H9 (cell line): ENCODE measurements at regions not wholly inside any gene's neighbourhood (a gene's known extent, or its start where the extent isn't known, plus 50 kb on each side); places are given as distances from the start of the nearest gene placed in this dataset.

ENCODE experiments used
- DNase-seq: peaks from one replicate; pipeline ENCODE4 v3.0.0-alpha.2; 2017
- H2AFZ ChIP-seq: one replicate; pipeline ENCODE4 v1.6.1; 2013; ENCODE audit warnings: mild to moderate bottlenecking, low read length, control low read depth, moderate library complexity
- H2AK5ac ChIP-seq: 2 replicates; pipeline ENCODE4 v1.6.1; 2013; ENCODE audit warnings: low read length, control low read depth, mixed read lengths; ENCODE audit not compliant: insufficient read length
- H2BK120ac ChIP-seq: one replicate; pipeline ENCODE4 v1.6.1; 2013; ENCODE audit warnings: low read depth, mild to moderate bottlenecking, low read length, control low read depth, inconsistent platforms; ENCODE audit not compliant: poor library complexity, severe bottlenecking
- H2BK12ac ChIP-seq: 2 replicates; pipeline ENCODE4 v1.6.1; 2013; ENCODE audit warnings: low read length, control low read depth, mixed read lengths, low read depth; ENCODE audit not compliant: insufficient read length
- H2BK15ac ChIP-seq: 2 replicates; pipeline ENCODE4 v1.6.1; 2013; ENCODE audit warnings: low read depth, low read length, control low read depth
- H2BK20ac ChIP-seq: one replicate; pipeline ENCODE4 v1.6.1; 2013; ENCODE audit warnings: low read depth, mild to moderate bottlenecking, low read length, control low read depth, inconsistent platforms; ENCODE audit not compliant: poor library complexity, severe bottlenecking
- H2BK5ac ChIP-seq: 2 replicates; pipeline ENCODE4 v1.6.1; 2013; ENCODE audit warnings: low read length, control low read depth, mixed read lengths; ENCODE audit not compliant: insufficient read length
- H3K14ac ChIP-seq: 2 replicates; pipeline ENCODE4 v1.6.1; 2013; ENCODE audit warnings: low read length, control low read depth; ENCODE audit not compliant: insufficient read depth
- H3K18ac ChIP-seq: 2 replicates; pipeline ENCODE4 v1.6.1; 2013; ENCODE audit warnings: low read depth, mild to moderate bottlenecking, mixed read lengths, low read length, control low read depth; ENCODE audit not compliant: insufficient read length
- H3K23ac ChIP-seq: 2 replicates; pipeline ENCODE4 v1.6.1; 2013; ENCODE audit warnings: low read length, control low read depth, mixed read lengths, low read depth; ENCODE audit not compliant: insufficient read length
- H3K23me2 ChIP-seq: 2 replicates; pipeline ENCODE4 v1.6.1; 2013; ENCODE audit warnings: low read depth, mild to moderate bottlenecking, mixed read lengths, low read length, control low read depth; ENCODE audit not compliant: insufficient read length, poor library complexity, severe bottlenecking
- H3K27ac ChIP-seq: 2 replicates; pipeline ENCODE4 v1.5.1; 2013; ENCODE audit warnings: low read length, control low read depth, mixed read lengths, low read depth; ENCODE audit not compliant: insufficient read length
- H3K27me3 ChIP-seq: 2 replicates; pipeline ENCODE4 v1.6.1; 2013; ENCODE audit warnings: low read length, control low read depth, inconsistent platforms; ENCODE audit not compliant: insufficient read depth
- H3K4ac ChIP-seq: 2 replicates; pipeline ENCODE4 v1.6.1; 2013; ENCODE audit warnings: low read depth, mild to moderate bottlenecking, control low read depth, inconsistent platforms, low read length, moderate library complexity
- H3K4me1 ChIP-seq: 2 replicates; pipeline ENCODE4 v1.6.1; 2013; ENCODE audit warnings: low read length, control low read depth, inconsistent platforms; ENCODE audit not compliant: insufficient read depth
- H3K4me2 ChIP-seq: 2 replicates; pipeline ENCODE4 v1.6.1; 2013; ENCODE audit warnings: low read length, control low read depth, mixed read lengths; ENCODE audit not compliant: insufficient read length, insufficient read depth
- H3K56ac ChIP-seq: 2 replicates; pipeline ENCODE4 v1.6.1; 2013; ENCODE audit warnings: low read depth, mild to moderate bottlenecking, mixed read lengths, low read length, control low read depth; ENCODE audit not compliant: insufficient read length
- H3K79me1 ChIP-seq: 2 replicates; pipeline ENCODE4 v1.6.1; 2013; ENCODE audit warnings: low read depth, mild to moderate bottlenecking, moderate library complexity, low read length, control low read depth, inconsistent platforms; ENCODE audit not compliant: insufficient read depth, poor library complexity, severe bottlenecking
- H3K79me2 ChIP-seq: 2 replicates; pipeline ENCODE4 v1.6.1; 2013; ENCODE audit warnings: low read length, control low read depth, inconsistent platforms; ENCODE audit not compliant: insufficient read depth
- H3K9ac ChIP-seq: 2 replicates; pipeline ENCODE4 v1.6.1; 2013; ENCODE audit warnings: low read length, control low read depth, mixed read lengths; ENCODE audit not compliant: insufficient read length; ENCODE audit errors: extremely low read depth
- H3K9me3 ChIP-seq: one replicate; pipeline ENCODE4 v1.6.1; 2013; ENCODE audit warnings: low read depth, low read length, inconsistent platforms; ENCODE audit not compliant: control insufficient read depth
- H3T11ph ChIP-seq: one replicate; pipeline ENCODE4 v1.6.1; 2013; ENCODE audit warnings: mild to moderate bottlenecking, low read length, control low read depth, inconsistent platforms
- H4K20me1 ChIP-seq: one replicate; pipeline ENCODE4 v1.6.1; 2013; ENCODE audit not compliant: control insufficient read depth, insufficient read length, insufficient read depth
- H4K5ac ChIP-seq: 2 replicates; pipeline ENCODE4 v1.6.1; 2013; ENCODE audit warnings: low read depth, mild to moderate bottlenecking, mixed read lengths, low read length, control low read depth; ENCODE audit not compliant: insufficient read length
- H4K8ac ChIP-seq: replicated peaks from 2 replicates; pipeline ENCODE4 v1.6.1; 2013; ENCODE audit warnings: low read length, control low read depth, mixed read lengths, low read depth; ENCODE audit not compliant: insufficient read length
- H4K91ac ChIP-seq: 2 replicates; pipeline ENCODE4 v1.6.1; 2013; ENCODE audit warnings: low read depth, mild to moderate bottlenecking, moderate library complexity, mixed read lengths, low read length, control low read depth; ENCODE audit not compliant: insufficient read length
- H3K27ac Mint-ChIP-seq, 3 experiments: 2 replicates in 2 of 3; 3 replicates in 1 of 3; pipeline ENCODE4 v1.8.0; 2020 to 2021; ENCODE audit warnings: mixed read lengths in 3 of 3, mild to moderate bottlenecking in 1 of 3, moderate library complexity in 1 of 3
- H3K27me3 Mint-ChIP-seq: 2 replicates; pipeline ENCODE4 v1.8.0; 2021; ENCODE audit warnings: low read depth, mild to moderate bottlenecking, moderate library complexity, mixed read lengths
- H3K36me3 Mint-ChIP-seq, 3 experiments: 2 replicates in 2 of 3; 3 replicates in 1 of 3; pipeline ENCODE4 v1.8.0; 2020 to 2021; ENCODE audit warnings: low read depth in 3 of 3, mixed read lengths in 3 of 3; ENCODE audit not compliant: insufficient read depth in 1 of 3
- H3K4me1 Mint-ChIP-seq, 2 experiments: 2 replicates each; pipeline ENCODE4 v1.8.0; 2020; ENCODE audit warnings: mixed read lengths in 2 of 2
- H3K4me3 Mint-ChIP-seq, 2 experiments: 2 replicates in 1 of 2; 3 replicates in 1 of 2; pipeline ENCODE4 v1.8.0; 2020 to 2021; ENCODE audit warnings: mild to moderate bottlenecking in 2 of 2, mixed read lengths in 2 of 2, moderate library complexity in 1 of 2
- H3K9me3 Mint-ChIP-seq, 2 experiments: 2 replicates in 1 of 2; 3 replicates in 1 of 2; pipeline ENCODE4 v1.8.0; 2020; ENCODE audit warnings: mild to moderate bottlenecking in 2 of 2, mixed read lengths in 2 of 2, moderate library complexity in 1 of 2
- CTCF ChIP-seq: fragments of 200-600 bp; sonication (generic); conservative IDR thresholded peaks from 3 replicates; pipeline ENCODE4 v1.8.0; 2021; ENCODE audit warnings: antibody characterized with exemption, mild to moderate bottlenecking
- WGBS: extraction: QIAGEN DNeasy Blood & Tissue Kit; methylation state at CpG from one replicate; pipeline ENCODE4 v1.1.7; 2013; ENCODE audit warnings: missing lambda C conversion rate, low lambda C conversion rate, mixed read lengths; ENCODE audit not compliant: insufficient read length; ENCODE audit errors: extremely low coverage; 5-methylcytosine and 5-hydroxymethylcytosine counted together

- Histone ChIP-seq H3K9ac (no peak overlapping the region), H4K5ac (no peak overlapping the region), H2AK5ac (no peak overlapping the region), H2BK5ac (no peak overlapping the region), H2BK20ac (no peak overlapping the region), H3K4ac (no peak overlapping the region), H3K23ac (no peak overlapping the region), H3K18ac (no peak overlapping the region), H3K4me2 (no peak overlapping the region), H3K79me1 (no peaks in the 10 kb centered on the region), H4K91ac (no peak overlapping the region), H3K14ac (no peak overlapping the region), H3T11ph (no peak overlapping the region), H2BK12ac (no peak overlapping the region), H4K20me1 (no peaks in the 10 kb centered on the region), H3K23me2 (no peaks in the 10 kb centered on the region), H4K8ac (no peak overlapping the region), H2AFZ (no peak overlapping the region), H3K56ac (no peak overlapping the region), H3K79me2 (no peaks in the 10 kb centered on the region), H2BK120ac (no peak overlapping the region), H2BK15ac (no peak overlapping the region), H3K4me1 (peaks cover 3% of the 10 kb centered on the region; the same call in 1 of the 2 replicates), H3K27me3 (peaks cover 2% of the 10 kb centered on the region; the same call in 1 of the 2 replicates), H3K9me3 (no peaks in the 10 kb centered on the region), H3K27ac (no peak overlapping the region)
- no peak overlapping the region for H3K4me3 Mint-ChIP-seq
- H3K27ac Mint-ChIP-seq = no peak overlapping the region
- no CpG with 5 or more reads among the region's 3 CpGs for WGBS
- no peaks in the 10 kb centered on the region for H3K9me3 Mint-ChIP-seq
- no peak for TF ChIP-seq CTCF
- peaks cover 12 to 17% of the 10 kb centered on the region in 2 experiments for H3K4me1 Mint-ChIP-seq
- no peaks in the 10 kb centered on the region for H3K36me3 Mint-ChIP-seq
- peaks cover 39% of the 10 kb centered on the region for H3K27me3 Mint-ChIP-seq
- DNase-seq = no peak
Measured at GRCh38 chr5:74391410-74391809, 249.1 kb downstream of the ENC1 start.
